ENCODE measurements at regions not wholly inside any gene's neighbourhood (a gene's known extent, or its start where the extent isn't known, plus 50 kb on each side); places are given as distances from the start of the nearest gene placed in this dataset.

DNA sequence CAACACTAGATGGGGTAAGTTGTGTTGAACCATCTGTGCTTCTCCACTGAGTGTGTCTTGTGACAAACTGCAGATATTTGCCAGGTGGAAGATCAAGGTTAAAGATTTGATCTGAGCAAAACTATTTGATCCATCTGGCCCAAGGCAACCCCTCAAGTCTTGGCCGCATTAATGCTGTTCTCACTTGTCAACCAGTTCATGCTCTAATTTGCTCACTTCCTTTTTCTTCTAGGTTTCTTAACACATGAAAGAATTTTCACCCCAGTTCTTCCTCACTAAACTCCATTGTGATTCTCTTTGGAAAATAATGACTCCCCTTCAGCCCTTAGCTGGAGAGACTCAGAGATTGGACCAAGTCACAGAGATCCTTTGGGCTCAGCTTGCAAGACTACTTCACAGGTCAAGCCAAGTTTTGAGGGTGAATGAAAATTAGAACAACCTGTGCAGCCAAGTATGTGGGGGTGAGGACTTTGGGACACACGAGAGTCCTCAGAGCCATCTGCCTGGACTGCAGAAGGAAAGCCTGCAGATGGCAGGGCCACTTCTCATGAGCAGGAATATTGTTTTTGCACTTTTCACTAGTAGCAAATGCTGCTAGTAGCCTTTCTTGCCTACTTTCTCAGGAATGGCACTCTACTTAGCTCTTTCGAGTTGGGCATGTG is 166.5 kb downstream of the AXIN2 start:
- TF ChIP-seq, protein P1, sequence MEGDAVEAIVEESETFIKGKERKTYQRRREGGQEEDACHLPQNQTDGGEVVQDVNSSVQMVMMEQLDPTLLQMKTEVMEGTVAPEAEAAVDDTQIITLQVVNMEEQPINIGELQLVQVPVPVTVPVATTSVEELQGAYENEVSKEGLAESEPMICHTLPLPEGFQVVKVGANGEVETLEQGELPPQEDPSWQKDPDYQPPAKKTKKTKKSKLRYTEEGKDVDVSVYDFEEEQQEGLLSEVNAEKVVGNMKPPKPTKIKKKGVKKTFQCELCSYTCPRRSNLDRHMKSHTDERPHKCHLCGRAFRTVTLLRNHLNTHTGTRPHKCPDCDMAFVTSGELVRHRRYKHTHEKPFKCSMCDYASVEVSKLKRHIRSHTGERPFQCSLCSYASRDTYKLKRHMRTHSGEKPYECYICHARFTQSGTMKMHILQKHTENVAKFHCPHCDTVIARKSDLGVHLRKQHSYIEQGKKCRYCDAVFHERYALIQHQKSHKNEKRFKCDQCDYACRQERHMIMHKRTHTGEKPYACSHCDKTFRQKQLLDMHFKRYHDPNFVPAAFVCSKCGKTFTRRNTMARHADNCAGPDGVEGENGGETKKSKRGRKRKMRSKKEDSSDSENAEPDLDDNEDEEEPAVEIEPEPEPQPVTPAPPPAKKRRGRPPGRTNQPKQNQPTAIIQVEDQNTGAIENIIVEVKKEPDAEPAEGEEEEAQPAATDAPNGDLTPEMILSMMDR (IDR thresholded peaks at IDR 0.05): no peak
- TF ChIP-seq POLR2A (IDR thresholded peaks at IDR 0.05): no peak
